Activated CD4-positive, alpha-beta T cell treated with anti-CD3 and anti-CD28 coated beads for 36 hours (primary cell): ENCODE measurements at regions not wholly inside any gene's neighbourhood (a gene's known extent, or its start where the extent isn't known, plus 50 kb on each side); places are given as distances from the start of the nearest gene placed in this dataset.

Source experiments
- ATAC-seq: fragments of 200-7000 bp; cut with Tn5 transposase; one replicate; pipeline ENCODE4 v1.10.0; 2021; ENCODE audit warnings: mild to moderate bottlenecking, moderate library complexity
- CTCF ChIA-PET: fragments of 350-600 bp; sonication (Branson Sonifier 250); formaldehyde crosslinking; loops from one replicate; lab custom pipeline; 2021; ENCODE audit warnings: antibody characterized with exemption; lab: Charles Lee
- POLR2A ChIA-PET: fragments of 350-600 bp; sonication (Branson Sonifier 250); formaldehyde crosslinking; loops from one replicate; lab custom pipeline; 2021; ENCODE audit warnings: antibody characterized with exemption, inconsistent platforms; lab: Charles Lee
- DNase-seq: peaks from one replicate; pipeline ENCODE4 v3.0.0-alpha.2; 2020
- H3K27ac Mint-ChIP-seq: one replicate; pipeline ENCODE4 v1.8.0; 2021; ENCODE audit warnings: mixed read lengths
- H3K27me3 Mint-ChIP-seq: one replicate; pipeline ENCODE4 v1.8.0; 2021; ENCODE audit warnings: mixed read lengths
- H3K36me3 Mint-ChIP-seq: one replicate; pipeline ENCODE4 v1.8.0; 2021; ENCODE audit warnings: low read depth, mixed read lengths
- H3K4me1 Mint-ChIP-seq: one replicate; pipeline ENCODE4 v1.8.0; 2021; ENCODE audit warnings: mixed read lengths
- H3K4me3 Mint-ChIP-seq: one replicate; pipeline ENCODE4 v1.8.0; 2021; ENCODE audit warnings: mild to moderate bottlenecking, moderate library complexity, mixed read lengths
- H3K9me3 Mint-ChIP-seq: one replicate; pipeline ENCODE4 v1.8.0; 2021; ENCODE audit warnings: low read depth, mixed read lengths
- intact Hi-C, 2 experiments: fragments of 100-400 bp; cut with DNase I in 1 of 2; cut with micrococcal nuclease in 1 of 2; formaldehyde crosslinking; loops; one replicate each; pipeline versions ENCODE4 v1.14.2 to v1.15.1; 2022 to 2024; cut with DNase I, micrococcal nuclease

- peaks cover 3% of the 10 kb centered on the region for H3K9me3 Mint-ChIP-seq
- DNase-seq (no peak), ATAC-seq (no peak)
- ChIA-PET POLR2A (no interaction called here), CTCF (no interaction called here)
- no peaks in the 10 kb centered on the region for H3K27me3 Mint-ChIP-seq
- intact Hi-C loops, result no loop called here
- no peaks in the 10 kb centered on the region for H3K36me3 Mint-ChIP-seq
- peaks cover 19% of the 10 kb centered on the region for H3K4me1 Mint-ChIP-seq
- H3K4me3 Mint-ChIP-seq, result no peak overlapping the region
- no peak overlapping the region for H3K27ac Mint-ChIP-seq
Observed at GRCh38 chr14:97594306-97594705, 797.1 kb downstream of the VRK1 start.

GRCh38 chr14:97602438-97603117 lies 805.4 kb downstream of the VRK1 start:
- Mint-ChIP-seq H3K36me3 (peaks cover 4% of the 10 kb centered on the region), H3K4me1 (peaks cover 11% of the 10 kb centered on the region), H3K27ac (no peak overlapping the region), H3K9me3 (peaks cover 15% of the 10 kb centered on the region), H3K27me3 (no peaks in the 10 kb centered on the region), H3K4me3 (no peak overlapping the region)
- POLR2A ChIA-PET, result interaction anchor here (1.1 kb wide), 1 partner anchor 16 kb away, joined by 4 read pairs; no protein-coding TSS in a partner anchor
- intact Hi-C loops, result loop anchor here (2.0 to 5.0 kb wide), 3 partner anchors 14 to 145 kb away; no protein-coding TSS in a partner anchor
- peak; percentile 77 for DNase-seq
- CTCF ChIA-PET, result interaction anchor here (0.5 to 1.6 kb wide), 6 partner anchors 17 to 696 kb away, joined by 3 to 4 read pairs (median 3); no protein-coding TSS in a partner anchor
- peak; percentile 85 for ATAC-seq

GRCh38 chr14:97603201-97603600 lies 806.0 kb downstream of the VRK1 start:
- peaks cover 4% of the 10 kb centered on the region for H3K36me3 Mint-ChIP-seq
- ChIA-PET POLR2A (interaction anchor here (1.1 kb wide), 1 partner anchor 16 kb away, joined by 4 read pairs; no protein-coding TSS in a partner anchor), CTCF (interaction anchor here (0.5 to 1.6 kb wide), 6 partner anchors 16 to 697 kb away, joined by 3 to 4 read pairs (median 3); no protein-coding TSS in a partner anchor)
- ATAC-seq, result peak; percentile 68
- H3K4me1 Mint-ChIP-seq, result peaks cover 14% of the 10 kb centered on the region
- intact Hi-C loops, result loop anchor here (2.0 to 5.0 kb wide), 3 partner anchors 14 to 146 kb away; no protein-coding TSS in a partner anchor
- H3K27me3 Mint-ChIP-seq, result no peaks in the 10 kb centered on the region
- H3K9me3 Mint-ChIP-seq, result peaks cover 15% of the 10 kb centered on the region
- peak; percentile 47 for DNase-seq
- no peak overlapping the region for H3K27ac Mint-ChIP-seq
- H3K4me3 Mint-ChIP-seq, result no peak overlapping the region

- ChIA-PET CTCF (interaction anchor here (0.7 to 1.8 kb wide), 4 partner anchors 13 to 322 kb away, joined by 3 to 6 read pairs (median 4); no protein-coding TSS in a partner anchor), POLR2A (no interaction called here)
- Mint-ChIP-seq H3K27ac (no peak overlapping the region), H3K9me3 (peaks cover 15% of the 10 kb centered on the region), H3K27me3 (no peaks in the 10 kb centered on the region), H3K4me3 (no peak overlapping the region), H3K36me3 (peaks cover 4% of the 10 kb centered on the region), H3K4me1 (peaks cover 14% of the 10 kb centered on the region)
- intact Hi-C loops, result loop anchor here in 1 of 2 experiments (5.0 kb wide), 1 partner anchor 147 kb away; no protein-coding TSS in a partner anchor
- DNase-seq (no peak), ATAC-seq (no peak)
Observed at GRCh38 chr14:97604731-97605130, 807.5 kb downstream of the VRK1 start.

GRCh38 chr14:97618401-97618800 lies 821.2 kb downstream of the VRK1 start:
- POLR2A ChIA-PET, result interaction anchor here (0.6 to 0.7 kb wide), 2 partner anchors 15 to 96 kb away, joined by 4 to 5 read pairs; no protein-coding TSS in a partner anchor
- DNase-seq, result no peak
- CTCF ChIA-PET, result interaction anchor here (1.1 kb wide), 1 partner anchor 75 kb away, joined by 4 read pairs; no protein-coding TSS in a partner anchor

GRCh38 chr14:97618917-97619690 lies 821.9 kb downstream of the VRK1 start:
- peaks cover 45% of the 10 kb centered on the region for H3K4me1 Mint-ChIP-seq
- peaks cover 8% of the 10 kb centered on the region for H3K36me3 Mint-ChIP-seq
- ChIA-PET CTCF (interaction anchor here (1.0 to 1.1 kb wide), 2 partner anchors 16 to 76 kb away, joined by 3 to 4 read pairs; no protein-coding TSS in a partner anchor), POLR2A (interaction anchor here (0.5 to 0.7 kb wide), 3 partner anchors 16 to 210 kb away, joined by 4 to 5 read pairs (median 5); no protein-coding TSS in a partner anchor)
- H3K9me3 Mint-ChIP-seq, result peaks cover 14% of the 10 kb centered on the region
- peak overlapping the region; percentile 93 for H3K27ac Mint-ChIP-seq
- H3K4me3 Mint-ChIP-seq, result peak overlapping the region; percentile 4
- ATAC-seq (peak; percentile 65), DNase-seq (no peak)
- H3K27me3 Mint-ChIP-seq, result no peaks in the 10 kb centered on the region
- intact Hi-C loops, result loop anchor here (1.0 to 5.0 kb wide), 4 partner anchors 16 to 162 kb away; no protein-coding TSS in a partner anchor

More at GRCh38 chr14:97618401-97618800, 821.2 kb downstream of the VRK1 start:
- ATAC-seq, result no peak
- Mint-ChIP-seq H3K4me3 (no peak overlapping the region), H3K27ac (peak overlapping the region; percentile 93), H3K9me3 (peaks cover 18% of the 10 kb centered on the region), H3K4me1 (peaks cover 45% of the 10 kb centered on the region), H3K27me3 (no peaks in the 10 kb centered on the region), H3K36me3 (peaks cover 12% of the 10 kb centered on the region)
- intact Hi-C loops, result loop anchor here (2.0 to 5.0 kb wide), 3 partner anchors 16 to 104 kb away; no protein-coding TSS in a partner anchor

GRCh38 chr14:97620066-97620465 lies 822.9 kb downstream of the VRK1 start:
- peak overlapping the region; percentile 93 for H3K27ac Mint-ChIP-seq
- H3K36me3 Mint-ChIP-seq, result peaks cover 4% of the 10 kb centered on the region
- DNase-seq (no peak), ATAC-seq (no peak)
- POLR2A ChIA-PET, result no interaction called here
- H3K4me1 Mint-ChIP-seq, result peaks cover 45% of the 10 kb centered on the region
- H3K9me3 Mint-ChIP-seq, result peaks cover 9% of the 10 kb centered on the region
- peak overlapping the region; percentile 67 for H3K4me3 Mint-ChIP-seq
- H3K27me3 Mint-ChIP-seq, result no peaks in the 10 kb centered on the region
- CTCF ChIA-PET, result interaction anchor here (0.5 to 0.6 kb wide), 2 partner anchors 30 to 820 kb away, joined by 3 to 4 read pairs; no protein-coding TSS in a partner anchor
- intact Hi-C loops, result loop anchor here in 1 of 2 experiments (5.0 kb wide), 2 partner anchors 102 to 1652 kb away; partner anchors contain the start of gene BCL11B

- intact Hi-C loops, result loop anchor here in 1 of 2 experiments (5.0 kb wide), 2 partner anchors 97 to 1647 kb away; partner anchors contain the start of gene BCL11B
- H3K27me3 Mint-ChIP-seq, result no peaks in the 10 kb centered on the region
- H3K27ac Mint-ChIP-seq, result no peak overlapping the region
- no peak overlapping the region for H3K4me3 Mint-ChIP-seq
- CTCF ChIA-PET, result interaction anchor here (1.2 kb wide), 1 partner anchor 22 kb away, joined by 3 read pairs; no protein-coding TSS in a partner anchor
- DNase-seq, result no peak
- no peak for ATAC-seq
- POLR2A ChIA-PET, result no interaction called here
- H3K36me3 Mint-ChIP-seq, result peaks cover 2% of the 10 kb centered on the region
- H3K4me1 Mint-ChIP-seq, result peaks cover 16% of the 10 kb centered on the region
- peaks cover 1% of the 10 kb centered on the region for H3K9me3 Mint-ChIP-seq
Observed at GRCh38 chr14:97624985-97625384, 827.8 kb downstream of the VRK1 start.

GRCh38 chr14:97625477-97625876 lies 828.3 kb downstream of the VRK1 start:
- DNase-seq (no peak), ATAC-seq (no peak)
- ChIA-PET CTCF (interaction anchor here (1.2 kb wide), 1 partner anchor 22 kb away, joined by 3 read pairs; no protein-coding TSS in a partner anchor), POLR2A (no interaction called here)
- no peak overlapping the region for H3K27ac Mint-ChIP-seq
- H3K9me3 Mint-ChIP-seq, result peaks cover 1% of the 10 kb centered on the region
- H3K4me3 Mint-ChIP-seq, result no peak overlapping the region
- peaks cover 11% of the 10 kb centered on the region for H3K4me1 Mint-ChIP-seq
- intact Hi-C loops, result no loop called here
- H3K27me3 Mint-ChIP-seq, result no peaks in the 10 kb centered on the region
- peaks cover 2% of the 10 kb centered on the region for H3K36me3 Mint-ChIP-seq

GRCh38 chr14:97626088-97626487 lies 828.9 kb downstream of the VRK1 start:
- no peak overlapping the region for H3K27ac Mint-ChIP-seq
- no peak overlapping the region for H3K4me3 Mint-ChIP-seq
- CTCF ChIA-PET, result interaction anchor here (1.2 kb wide), 1 partner anchor 23 kb away, joined by 3 read pairs; no protein-coding TSS in a partner anchor
- POLR2A ChIA-PET, result no interaction called here
- H3K9me3 Mint-ChIP-seq, result peaks cover 1% of the 10 kb centered on the region
- intact Hi-C loops, result no loop called here
- peaks cover 2% of the 10 kb centered on the region for H3K36me3 Mint-ChIP-seq
- DNase-seq (no peak), ATAC-seq (no peak)
- H3K4me1 Mint-ChIP-seq, result peaks cover 5% of the 10 kb centered on the region
- no peaks in the 10 kb centered on the region for H3K27me3 Mint-ChIP-seq
